Panc1 (cell line): ENCODE measurements at regions not wholly inside any gene's neighbourhood (a gene's known extent, or its start where the extent isn't known, plus 50 kb on each side); places are given as distances from the start of the nearest gene placed in this dataset.

Experiments
- ATAC-seq: fragments of 200-7000 bp; cut with Tn5 transposase; 2 replicates; pipeline ENCODE4 v1.9.1; 2020; ENCODE audit warnings: mild to moderate bottlenecking, moderate library complexity
- BruUV-seq: library from RNA; stranded (reverse); fragments of 400-500 nt; replicated peaks from 2 replicates; lab custom pipeline; 2021; lab: Mats Ljungman, UMichigan
- CTCF ChIA-PET: fragments of 300-600 bp; sonication (Branson Sonifier 250); formaldehyde crosslinking; loops from one replicate; lab custom pipeline; 2022; ENCODE audit warnings: antibody characterized with exemption; lab: Charles Lee
- POLR2A ChIA-PET: fragments of 300-600 bp; sonication (Branson Sonifier 250); formaldehyde crosslinking; loops from one replicate; lab custom pipeline; 2022; ENCODE audit warnings: antibody characterized with exemption; lab: Charles Lee
- DNase-seq: peaks from one replicate; pipeline ENCODE4 v3.0.0-alpha.2; 2010; ENCODE audit warnings: low read depth, low spot score
- H3K27ac ChIP-seq: 2 replicates; pipeline ENCODE4 v1.5.1; 2011; ENCODE audit warnings: mild to moderate bottlenecking, low read length, inconsistent platforms
- H3K27me3 ChIP-seq: fragments of 200-500 bp; sonication (Bioruptor generic); 2 replicates; pipeline ENCODE4 v1.6.0; 2014; ENCODE audit warnings: low read length, inconsistent platforms; ENCODE audit not compliant: control insufficient read depth, insufficient read depth
- H3K36me3 ChIP-seq: fragments of 200-500 bp; sonication (Bioruptor generic); 2 replicates; pipeline ENCODE4 v1.5.1; 2014; ENCODE audit warnings: inconsistent platforms, mild to moderate bottlenecking, low read length, moderate library complexity; ENCODE audit not compliant: control insufficient read depth, insufficient read depth
- H3K4me1 ChIP-seq: 2 replicates; pipeline ENCODE4 v1.5.1; 2011; ENCODE audit warnings: inconsistent platforms, mild to moderate bottlenecking, low read length, moderate library complexity; ENCODE audit not compliant: control insufficient read depth, insufficient read depth
- H3K4me3 ChIP-seq, 2 experiments: 2 replicates each; pipeline ENCODE4 v1.5.1; 2011 to 2012; ENCODE audit warnings: low read depth in 2 of 2, low read length in 2 of 2, mild to moderate bottlenecking in 2 of 2, inconsistent platforms in 1 of 2, moderate library complexity in 1 of 2
- H3K9me3 ChIP-seq: fragments of 200-500 bp; sonication (Bioruptor generic); 2 replicates; pipeline ENCODE4 v1.5.1; 2014; ENCODE audit warnings: low read depth, mild to moderate bottlenecking, inconsistent platforms, low read length, moderate library complexity; ENCODE audit not compliant: control insufficient read depth, insufficient read depth
- POLR2AphosphoS5 ChIP-seq: IDR thresholded peaks from 2 replicates; pipeline ENCODE4 v1.6.1; 2012; ENCODE audit warnings: mild to moderate bottlenecking, low read depth, low read length, moderate library complexity
- SIN3A ChIP-seq: IDR thresholded peaks from 2 replicates; pipeline ENCODE4 v1.6.1; 2012; ENCODE audit warnings: low read depth, mild to moderate bottlenecking, low read length, moderate library complexity, borderline replicate concordance; ENCODE audit not compliant: insufficient read depth
- TCF7L2 ChIP-seq: IDR thresholded peaks from 2 replicates; pipeline ENCODE4 v1.6.1; 2011; ENCODE audit warnings: mild to moderate bottlenecking, low read depth, low read length, inconsistent platforms
- in situ Hi-C: cut with HindIII; loops from 2 replicates; pipeline ENCODE4 v1.10.0; 2016; ENCODE audit warnings: low sequenced_read_pairs, low pct_unique_long_range_greater_than_20kb
- intact Hi-C: fragments of 100-400 bp; cut with micrococcal nuclease; formaldehyde crosslinking; loops from one replicate; pipeline ENCODE4 v1.10.0; 2022; ENCODE audit not compliant: unreplicated experiment
- TF ChIP-seq, protein P1 (sequence below): fragments of 450-650 bp; IDR thresholded peaks from 2 replicates; pipeline ENCODE4 v1.5.1; 2017; ENCODE audit warnings: mild to moderate bottlenecking
- TF ChIP-seq, protein P2 (sequence below), 2 experiments: IDR thresholded peaks; 2 replicates each; pipeline ENCODE4 v1.6.1; 2011 to 2012; ENCODE audit warnings: low read depth in 2 of 2, control low read depth in 1 of 2, low read length in 1 of 2, mild to moderate bottlenecking in 1 of 2, moderate library complexity in 1 of 2; ENCODE audit not compliant: insufficient read depth in 1 of 2

DNA sequence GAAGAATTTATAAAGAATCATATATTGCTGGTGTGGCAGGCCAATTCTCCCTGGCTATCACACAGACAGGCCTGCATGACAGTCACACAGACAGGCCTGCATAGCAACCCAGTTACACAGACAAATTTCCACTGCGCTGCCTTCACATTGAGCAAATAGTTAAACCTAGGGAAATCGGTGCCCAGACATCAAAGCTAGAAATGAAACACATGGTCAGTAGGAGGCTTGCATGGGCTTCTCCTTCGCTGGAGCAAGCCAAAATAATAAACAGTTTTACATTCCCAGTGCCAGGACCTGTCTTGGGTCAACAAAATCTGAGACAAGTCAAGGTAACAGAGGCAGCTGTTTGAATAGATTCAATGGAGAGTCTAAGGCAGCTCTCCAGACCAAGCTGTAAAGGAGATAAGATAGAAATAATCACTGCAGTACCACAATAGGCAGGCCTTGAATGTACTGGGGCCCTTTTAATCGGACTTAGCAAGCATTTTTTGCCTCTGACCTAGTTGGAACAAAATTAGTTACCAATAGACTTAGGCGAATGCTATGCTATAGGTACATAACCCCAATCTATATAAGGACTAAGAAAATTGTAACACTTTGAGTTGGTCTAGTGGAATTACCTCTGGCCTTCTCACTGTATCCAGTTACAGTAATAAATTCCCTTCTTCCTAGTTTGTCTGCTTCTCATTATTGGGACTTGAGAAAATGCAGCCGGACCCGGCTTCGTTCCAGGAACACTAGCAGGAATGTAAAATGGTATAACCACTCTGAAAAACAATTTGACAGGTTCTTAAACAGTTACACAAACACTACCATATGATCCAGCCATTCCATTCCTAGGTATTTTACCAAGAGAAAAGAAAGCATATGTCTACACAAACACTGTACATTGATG lies 274.7 kb upstream of the UBE2E2 start:
- Histone ChIP-seq H3K4me3 (no peak overlapping the region), H3K27me3 (no peaks in the 10 kb centered on the region), H3K27ac (no peak overlapping the region), H3K36me3 (no peaks in the 10 kb centered on the region), H3K4me1 (no peaks in the 10 kb centered on the region), H3K9me3 (no peaks in the 10 kb centered on the region)
- TF ChIP-seq, protein P1, sequence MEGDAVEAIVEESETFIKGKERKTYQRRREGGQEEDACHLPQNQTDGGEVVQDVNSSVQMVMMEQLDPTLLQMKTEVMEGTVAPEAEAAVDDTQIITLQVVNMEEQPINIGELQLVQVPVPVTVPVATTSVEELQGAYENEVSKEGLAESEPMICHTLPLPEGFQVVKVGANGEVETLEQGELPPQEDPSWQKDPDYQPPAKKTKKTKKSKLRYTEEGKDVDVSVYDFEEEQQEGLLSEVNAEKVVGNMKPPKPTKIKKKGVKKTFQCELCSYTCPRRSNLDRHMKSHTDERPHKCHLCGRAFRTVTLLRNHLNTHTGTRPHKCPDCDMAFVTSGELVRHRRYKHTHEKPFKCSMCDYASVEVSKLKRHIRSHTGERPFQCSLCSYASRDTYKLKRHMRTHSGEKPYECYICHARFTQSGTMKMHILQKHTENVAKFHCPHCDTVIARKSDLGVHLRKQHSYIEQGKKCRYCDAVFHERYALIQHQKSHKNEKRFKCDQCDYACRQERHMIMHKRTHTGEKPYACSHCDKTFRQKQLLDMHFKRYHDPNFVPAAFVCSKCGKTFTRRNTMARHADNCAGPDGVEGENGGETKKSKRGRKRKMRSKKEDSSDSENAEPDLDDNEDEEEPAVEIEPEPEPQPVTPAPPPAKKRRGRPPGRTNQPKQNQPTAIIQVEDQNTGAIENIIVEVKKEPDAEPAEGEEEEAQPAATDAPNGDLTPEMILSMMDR, result no peak
- TF ChIP-seq POLR2AphosphoS5 (no peak), SIN3A (no peak), TCF7L2 (no peak)
- TF ChIP-seq, protein P2, sequence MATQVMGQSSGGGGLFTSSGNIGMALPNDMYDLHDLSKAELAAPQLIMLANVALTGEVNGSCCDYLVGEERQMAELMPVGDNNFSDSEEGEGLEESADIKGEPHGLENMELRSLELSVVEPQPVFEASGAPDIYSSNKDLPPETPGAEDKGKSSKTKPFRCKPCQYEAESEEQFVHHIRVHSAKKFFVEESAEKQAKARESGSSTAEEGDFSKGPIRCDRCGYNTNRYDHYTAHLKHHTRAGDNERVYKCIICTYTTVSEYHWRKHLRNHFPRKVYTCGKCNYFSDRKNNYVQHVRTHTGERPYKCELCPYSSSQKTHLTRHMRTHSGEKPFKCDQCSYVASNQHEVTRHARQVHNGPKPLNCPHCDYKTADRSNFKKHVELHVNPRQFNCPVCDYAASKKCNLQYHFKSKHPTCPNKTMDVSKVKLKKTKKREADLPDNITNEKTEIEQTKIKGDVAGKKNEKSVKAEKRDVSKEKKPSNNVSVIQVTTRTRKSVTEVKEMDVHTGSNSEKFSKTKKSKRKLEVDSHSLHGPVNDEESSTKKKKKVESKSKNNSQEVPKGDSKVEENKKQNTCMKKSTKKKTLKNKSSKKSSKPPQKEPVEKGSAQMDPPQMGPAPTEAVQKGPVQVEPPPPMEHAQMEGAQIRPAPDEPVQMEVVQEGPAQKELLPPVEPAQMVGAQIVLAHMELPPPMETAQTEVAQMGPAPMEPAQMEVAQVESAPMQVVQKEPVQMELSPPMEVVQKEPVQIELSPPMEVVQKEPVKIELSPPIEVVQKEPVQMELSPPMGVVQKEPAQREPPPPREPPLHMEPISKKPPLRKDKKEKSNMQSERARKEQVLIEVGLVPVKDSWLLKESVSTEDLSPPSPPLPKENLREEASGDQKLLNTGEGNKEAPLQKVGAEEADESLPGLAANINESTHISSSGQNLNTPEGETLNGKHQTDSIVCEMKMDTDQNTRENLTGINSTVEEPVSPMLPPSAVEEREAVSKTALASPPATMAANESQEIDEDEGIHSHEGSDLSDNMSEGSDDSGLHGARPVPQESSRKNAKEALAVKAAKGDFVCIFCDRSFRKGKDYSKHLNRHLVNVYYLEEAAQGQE (IDR thresholded peaks at IDR 0.05; ENCODE audit: insufficient read depth in 1 of 2, low read depth in 2 of 2, low read length in 1 of 2), result no peak
- POLR2A ChIA-PET, result no interaction called here
- in situ Hi-C loops, result no loop called here
- intact Hi-C loops, result no loop called here
- BruUV-seq, result no TSS peak
- no peak for DNase-seq
- no peak for ATAC-seq
- CTCF ChIA-PET, result no interaction called here

DNA sequence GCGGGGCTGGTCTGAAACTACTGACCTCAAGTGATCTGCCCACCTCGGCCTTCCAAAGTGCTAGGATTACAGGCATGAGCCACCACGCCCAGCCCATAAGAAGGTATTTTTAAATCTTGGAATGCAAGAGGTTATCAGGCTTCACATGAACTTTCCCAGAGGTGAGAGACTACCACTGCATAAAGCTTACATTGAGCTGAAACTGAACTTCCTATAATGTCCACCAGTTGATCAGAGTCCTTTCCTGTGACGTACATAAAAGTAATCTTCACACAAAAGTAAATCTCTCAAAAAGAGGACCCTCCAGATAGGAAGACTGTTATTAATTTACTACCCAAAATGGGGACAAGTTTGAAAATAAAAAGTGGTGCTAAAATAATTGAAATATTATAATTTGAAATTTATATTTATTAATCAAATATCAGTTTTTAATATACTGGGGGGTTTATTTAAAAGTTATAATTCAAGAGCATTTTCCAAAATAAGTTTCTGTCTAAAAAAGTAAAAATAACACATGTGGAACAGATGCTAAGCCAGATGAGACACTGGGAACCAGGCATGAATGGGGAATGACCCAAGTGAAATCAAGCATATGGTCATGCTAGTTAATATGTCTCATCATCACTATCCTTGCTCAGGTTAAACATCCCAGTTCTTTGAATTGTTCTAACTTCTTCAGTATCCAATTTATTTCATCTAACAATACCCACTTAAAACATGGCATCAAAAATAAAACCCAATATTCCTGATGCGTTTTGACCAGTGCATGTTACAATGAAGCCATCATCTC lies 269.9 kb upstream of the UBE2E2 start:
- POLR2A ChIA-PET, result no interaction called here
- no TSS peak for BruUV-seq
- Histone ChIP-seq H3K27me3 (no peaks in the 10 kb centered on the region), H3K4me3 (no peak overlapping the region), H3K36me3 (no peaks in the 10 kb centered on the region), H3K9me3 (no peaks in the 10 kb centered on the region), H3K27ac (no peak overlapping the region), H3K4me1 (no peaks in the 10 kb centered on the region)
- CTCF ChIA-PET, result no interaction called here
- intact Hi-C loops (no loop called here), in situ Hi-C loops (no loop called here)
- TF ChIP-seq, protein P1, result no peak
- no peak for DNase-seq
- ATAC-seq, result no peak
